Prostate gland (tissue), 2 donors: ENCODE measurements at regions not wholly inside any gene's neighbourhood (a gene's known extent, or its start where the extent isn't known, plus 50 kb on each side); places are given as distances from the start of the nearest gene placed in this dataset.

Experiments used
- DNase-seq: peaks from one replicate; pipeline ENCODE4 v3.0.0-alpha.2; 2019; ENCODE audit warnings: low spot score
- H3K27ac ChIP-seq, 2 donors: fragments of 200-600 bp; sonication (generic); 2 replicates each; pipeline ENCODE4 v1.5.1; 2017 to 2019
- H3K27me3 ChIP-seq: fragments of 200-600 bp; sonication (generic); replicated peaks from 2 replicates; pipeline ENCODE4 v1.5.1; 2019; ENCODE audit not compliant: insufficient read depth
- H3K36me3 ChIP-seq, 2 donors: fragments of 200-600 bp; sonication (generic); 1 replicate in 1 of 2; 2 replicates in 1 of 2; pipeline versions ENCODE4 v1.5.1 to v1.8.1; 2017 to 2019
- H3K4me1 ChIP-seq: fragments of 200-600 bp; sonication (generic); replicated peaks from 2 replicates; pipeline ENCODE4 v1.5.1; 2019
- H3K4me3 ChIP-seq, 2 donors: fragments of 200-600 bp; sonication (generic); 2 replicates each; pipeline ENCODE4 v1.5.1; 2017 to 2019
- H3K9me3 ChIP-seq: fragments of 200-600 bp; sonication (generic); 2 replicates; pipeline ENCODE4 v1.5.1; 2017
- POLR2A ChIP-seq: fragments of 450-650 bp; IDR thresholded peaks from one replicate; pipeline ENCODE4 v1.6.1; 2016; ENCODE audit warnings: antibody characterized with exemption, mild to moderate bottlenecking
- POLR2AphosphoS5 ChIP-seq: sonication (generic); formaldehyde crosslinking; IDR thresholded peaks from one replicate; pipeline ENCODE4 v1.6.1; 2017; ENCODE audit warnings: antibody characterized with exemption
- WGBS: methylation state at CpG from one replicate; pipeline ENCODE4 v1.1.5; 2018; 5-methylcytosine and 5-hydroxymethylcytosine counted together
- intact Hi-C: fragments of 100-400 bp; cut with DNase I; formaldehyde crosslinking; loops from one replicate; pipeline ENCODE4 v1.14.2; 2022
- TF ChIP-seq, protein P1 (sequence below), 4 experiments: fragments of 200-600 bp in 2 of 4; fragments of 450-650 bp in 2 of 4; sonication (generic) in 2 of 4; IDR thresholded peaks; 1 replicate in 3 of 4; 2 replicates in 1 of 4; pipeline ENCODE4 v1.5.1; 2016 to 2019; ENCODE audit warnings: antibody characterized with exemption in 4 of 4, mild to moderate bottlenecking in 2 of 4, moderate library complexity in 2 of 4

- intact Hi-C loops = no loop called here
- 94% methylated on average over 4 of the region's 4 CpGs for WGBS
- DNase-seq = no peak
- Histone ChIP-seq H3K9me3 (no peaks in the 10 kb centered on the region), H3K27ac (no peak overlapping the region), H3K36me3 (no peaks in the 10 kb centered on the region), H3K4me3 (no peak overlapping the region), H3K4me1 (no peaks in the 10 kb centered on the region), H3K27me3 (no peaks in the 10 kb centered on the region)
- TF ChIP-seq POLR2AphosphoS5 (no peak), POLR2A (no peak)
These were observed 76.8 kb upstream of the AKR1E2 start for GRCh38 chr10:4749271-4749574.

- H3K27ac ChIP-seq = no peak overlapping the region
- no peaks in the 10 kb centered on the region for H3K27me3 ChIP-seq
- no peaks in the 10 kb centered on the region for H3K4me1 ChIP-seq
- no peak for TF ChIP-seq POLR2A
- TF ChIP-seq, protein P1, sequence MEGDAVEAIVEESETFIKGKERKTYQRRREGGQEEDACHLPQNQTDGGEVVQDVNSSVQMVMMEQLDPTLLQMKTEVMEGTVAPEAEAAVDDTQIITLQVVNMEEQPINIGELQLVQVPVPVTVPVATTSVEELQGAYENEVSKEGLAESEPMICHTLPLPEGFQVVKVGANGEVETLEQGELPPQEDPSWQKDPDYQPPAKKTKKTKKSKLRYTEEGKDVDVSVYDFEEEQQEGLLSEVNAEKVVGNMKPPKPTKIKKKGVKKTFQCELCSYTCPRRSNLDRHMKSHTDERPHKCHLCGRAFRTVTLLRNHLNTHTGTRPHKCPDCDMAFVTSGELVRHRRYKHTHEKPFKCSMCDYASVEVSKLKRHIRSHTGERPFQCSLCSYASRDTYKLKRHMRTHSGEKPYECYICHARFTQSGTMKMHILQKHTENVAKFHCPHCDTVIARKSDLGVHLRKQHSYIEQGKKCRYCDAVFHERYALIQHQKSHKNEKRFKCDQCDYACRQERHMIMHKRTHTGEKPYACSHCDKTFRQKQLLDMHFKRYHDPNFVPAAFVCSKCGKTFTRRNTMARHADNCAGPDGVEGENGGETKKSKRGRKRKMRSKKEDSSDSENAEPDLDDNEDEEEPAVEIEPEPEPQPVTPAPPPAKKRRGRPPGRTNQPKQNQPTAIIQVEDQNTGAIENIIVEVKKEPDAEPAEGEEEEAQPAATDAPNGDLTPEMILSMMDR (IDR thresholded peaks at IDR 0.05) = no peak
- no peak for TF ChIP-seq POLR2AphosphoS5
- WGBS = 80% methylated on average over 4 of the region's 4 CpGs
- H3K36me3 ChIP-seq = no peaks in the 10 kb centered on the region
- intact Hi-C loops = no loop called here
- DNase-seq = no peak
- no peaks in the 10 kb centered on the region for H3K9me3 ChIP-seq
- H3K4me3 ChIP-seq = no peak overlapping the region
These were observed 77.3 kb upstream of the AKR1E2 start for GRCh38 chr10:4748491-4749270.

DNA sequence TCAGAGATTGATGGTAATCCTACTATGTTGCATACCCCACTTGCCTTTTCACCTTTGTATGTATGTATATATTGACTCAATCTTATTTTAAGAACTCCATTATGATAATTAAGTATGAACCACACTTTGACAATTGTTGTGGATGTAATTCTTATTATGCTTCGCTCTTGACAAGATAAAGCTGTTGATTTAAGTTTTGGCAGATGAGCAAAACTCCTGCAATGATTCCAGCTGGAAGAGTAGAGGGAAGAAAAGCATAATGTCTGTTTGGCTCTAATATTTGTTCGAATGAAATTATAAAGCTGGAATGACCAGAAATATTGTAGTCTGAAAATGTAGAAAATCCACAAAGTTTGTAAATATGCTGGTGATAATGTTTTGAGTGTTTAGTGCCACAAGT is 83.8 kb upstream of the AKR1E2 start:
- 67% methylated on average over 2 of the region's 2 CpGs for WGBS
- H3K4me1 ChIP-seq = no peaks in the 10 kb centered on the region
- H3K4me3 ChIP-seq = no peak overlapping the region
- intact Hi-C loops = no loop called here
- no peaks in the 10 kb centered on the region for H3K9me3 ChIP-seq
- no peak for TF ChIP-seq POLR2AphosphoS5
- no peak for TF ChIP-seq POLR2A
- TF ChIP-seq, protein P1 (IDR thresholded peaks at IDR 0.05) = no peak
- H3K27me3 ChIP-seq = no peaks in the 10 kb centered on the region
- H3K36me3 ChIP-seq = no peaks in the 10 kb centered on the region
- no peak overlapping the region for H3K27ac ChIP-seq
- no peak for DNase-seq

GRCh38 chr10:4740471-4740870 is 85.5 kb upstream of the AKR1E2 start:
- no peak overlapping the region for H3K27ac ChIP-seq
- H3K27me3 ChIP-seq = no peaks in the 10 kb centered on the region
- no peaks in the 10 kb centered on the region for H3K36me3 ChIP-seq
- no peaks in the 10 kb centered on the region for H3K9me3 ChIP-seq
- intact Hi-C loops = no loop called here
- TF ChIP-seq, protein P1 (IDR thresholded peaks at IDR 0.05) = no peak
- no peak for TF ChIP-seq POLR2AphosphoS5
- TF ChIP-seq POLR2A = no peak
- no peaks in the 10 kb centered on the region for H3K4me1 ChIP-seq
- WGBS = 41% methylated on average over 2 of the region's 2 CpGs
- DNase-seq = no peak
- no peak overlapping the region for H3K4me3 ChIP-seq

DNA sequence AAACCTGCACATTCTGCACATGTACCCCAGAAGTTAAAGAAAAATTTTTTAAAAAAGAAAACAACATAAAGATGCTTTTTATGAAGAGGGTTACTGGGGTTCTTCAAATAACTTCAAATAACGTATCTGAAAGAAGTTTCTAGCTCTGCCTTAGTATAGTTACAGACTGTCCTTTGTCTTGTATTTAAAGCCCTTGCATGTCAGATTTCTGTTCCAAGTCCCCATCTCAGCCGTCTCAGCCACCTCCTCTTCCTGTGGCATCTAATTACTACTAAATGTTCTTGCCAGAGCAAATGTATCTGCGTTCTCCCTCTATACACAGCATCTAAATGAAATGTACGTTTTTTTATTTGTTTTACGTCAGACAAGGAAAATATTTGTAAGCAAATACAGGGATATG is 89.4 kb upstream of the AKR1E2 start:
- no peak for DNase-seq
- no peaks in the 10 kb centered on the region for H3K4me1 ChIP-seq
- H3K27ac ChIP-seq = no peak overlapping the region
- WGBS = 12% methylated on average over 5 of the region's 5 CpGs
- H3K36me3 ChIP-seq = no peaks in the 10 kb centered on the region
- intact Hi-C loops = no loop called here
- TF ChIP-seq, protein P1 (IDR thresholded peaks at IDR 0.05) = no peak
- TF ChIP-seq POLR2A = no peak
- TF ChIP-seq POLR2AphosphoS5 = no peak
- no peak overlapping the region for H3K4me3 ChIP-seq
- H3K27me3 ChIP-seq = no peaks in the 10 kb centered on the region
- no peaks in the 10 kb centered on the region for H3K9me3 ChIP-seq
